ENCODE measurements at regions not wholly inside any gene's neighbourhood (a gene's known extent, or its start where the extent isn't known, plus 50 kb on each side); places are given as distances from the start of the nearest gene placed in this dataset.

- TF ChIP-seq BCL11A (IDR thresholded peaks at IDR 0.05; ENCODE audit: low read depth in 2 of 2, low read length in 2 of 2) (no peak), SP2 (IDR thresholded peaks at IDR 0.05; ENCODE audit: low read length) (no peak)
Observed at GRCh38 chr2:104361414-104361813, 492.5 kb upstream of the POU3F3 start (continued).

All from H1 (cell line).